ENCODE measurements at regions not wholly inside any gene's neighbourhood (a gene's known extent, or its start where the extent isn't known, plus 50 kb on each side); places are given as distances from the start of the nearest gene placed in this dataset.

- POLR2A ChIA-PET: no interaction called here
- CTCF ChIA-PET: no interaction called here
Observed at GRCh38 chr4:140297221-140297570, 76.2 kb upstream of the SCOC start.

GRCh38 chr4:140296335-140297220 is 76.9 kb upstream of the SCOC start:
- no peaks in the 10 kb centered on the region for H3K36me3 Mint-ChIP-seq (ENCODE audit: low read depth)
- ChIA-PET POLR2A (no interaction called here), CTCF (no interaction called here)
- H3K4me1 Mint-ChIP-seq: no peaks in the 10 kb centered on the region
- H3K4me3 Mint-ChIP-seq: no peak overlapping the region
- no peaks in the 10 kb centered on the region for H3K9me3 Mint-ChIP-seq
- peaks cover 2% of the 10 kb centered on the region for H3K27me3 Mint-ChIP-seq
- DNase-seq: no peak
- no peak overlapping the region for H3K27ac Mint-ChIP-seq

More at GRCh38 chr4:140297221-140297570, 76.2 kb upstream of the SCOC start:
- H3K9me3 Mint-ChIP-seq: no peaks in the 10 kb centered on the region
- peaks cover 2% of the 10 kb centered on the region for H3K27me3 Mint-ChIP-seq
- H3K36me3 Mint-ChIP-seq (ENCODE audit: low read depth): no peaks in the 10 kb centered on the region
- H3K27ac Mint-ChIP-seq: no peak overlapping the region
- no peak for DNase-seq
- no peak overlapping the region for H3K4me3 Mint-ChIP-seq
- no peaks in the 10 kb centered on the region for H3K4me1 Mint-ChIP-seq

- Mint-ChIP-seq H3K4me3 (no peak overlapping the region), H3K36me3 (ENCODE audit: low read depth) (no peaks in the 10 kb centered on the region), H3K27ac (no peak overlapping the region), H3K9me3 (no peaks in the 10 kb centered on the region), H3K27me3 (peaks cover 2% of the 10 kb centered on the region), H3K4me1 (no peaks in the 10 kb centered on the region)
- DNase-seq: no peak
- ChIA-PET POLR2A (no interaction called here), CTCF (interaction anchor here (1.0 kb wide), 1 partner anchor 66 kb away, joined by 4 read pairs; no protein-coding TSS in a partner anchor)
Observed at GRCh38 chr4:140293979-140294378, 79.5 kb upstream of the SCOC start.

- ChIA-PET POLR2A (no interaction called here), CTCF (no interaction called here)
- no peaks in the 10 kb centered on the region for H3K9me3 Mint-ChIP-seq
Observed at GRCh38 chr4:140291259-140291658, 82.2 kb upstream of the SCOC start.

GRCh38 chr4:140289486-140289885 is 84.0 kb upstream of the SCOC start:
- Mint-ChIP-seq H3K27ac (no peak overlapping the region), H3K4me1 (no peaks in the 10 kb centered on the region), H3K9me3 (no peaks in the 10 kb centered on the region), H3K27me3 (peaks cover 7% of the 10 kb centered on the region), H3K36me3 (ENCODE audit: low read depth) (no peaks in the 10 kb centered on the region), H3K4me3 (no peak overlapping the region)
- no peak for DNase-seq
- CTCF ChIA-PET: no interaction called here
- POLR2A ChIA-PET: no interaction called here

More at GRCh38 chr4:140291259-140291658, 82.2 kb upstream of the SCOC start:
- DNase-seq: no peak
- H3K27me3 Mint-ChIP-seq: no peaks in the 10 kb centered on the region
- no peak overlapping the region for H3K27ac Mint-ChIP-seq
- H3K4me1 Mint-ChIP-seq: no peaks in the 10 kb centered on the region
- no peaks in the 10 kb centered on the region for H3K36me3 Mint-ChIP-seq (ENCODE audit: low read depth)
- H3K4me3 Mint-ChIP-seq: no peak overlapping the region

- Mint-ChIP-seq H3K9me3 (no peaks in the 10 kb centered on the region), H3K4me1 (no peaks in the 10 kb centered on the region), H3K27me3 (peaks cover 16% of the 10 kb centered on the region), H3K4me3 (no peak overlapping the region), H3K27ac (no peak overlapping the region), H3K36me3 (ENCODE audit: low read depth) (no peaks in the 10 kb centered on the region)
- no peak for DNase-seq
- CTCF ChIA-PET: no interaction called here
- POLR2A ChIA-PET: no interaction called here
Observed at GRCh38 chr4:140286456-140286855, 87.0 kb upstream of the SCOC start.

GRCh38 chr4:140284456-140284855 is 89.0 kb upstream of the SCOC start:
- Mint-ChIP-seq H3K36me3 (ENCODE audit: low read depth) (no peaks in the 10 kb centered on the region), H3K4me1 (no peaks in the 10 kb centered on the region), H3K4me3 (no peak overlapping the region), H3K27ac (no peak overlapping the region), H3K27me3 (peaks cover 16% of the 10 kb centered on the region), H3K9me3 (no peaks in the 10 kb centered on the region)
- CTCF ChIA-PET: interaction anchor here (0.9 kb wide), 1 partner anchor 31 kb away, joined by 3 read pairs; no protein-coding TSS in a partner anchor
- POLR2A ChIA-PET: no interaction called here
- DNase-seq: no peak

- DNase-seq: no peak
- Mint-ChIP-seq H3K27me3 (peaks cover 22% of the 10 kb centered on the region), H3K27ac (no peak overlapping the region), H3K4me3 (no peak overlapping the region), H3K4me1 (no peaks in the 10 kb centered on the region), H3K9me3 (peaks cover 2% of the 10 kb centered on the region), H3K36me3 (ENCODE audit: low read depth) (no peaks in the 10 kb centered on the region)
- ChIA-PET CTCF (no interaction called here), POLR2A (no interaction called here)
Observed at GRCh38 chr4:140281828-140282552, 91.5 kb upstream of the SCOC start.

GRCh38 chr4:140277576-140277975 is 95.9 kb upstream of the SCOC start:
- Mint-ChIP-seq H3K4me1 (no peaks in the 10 kb centered on the region), H3K9me3 (peaks cover 2% of the 10 kb centered on the region), H3K4me3 (no peak overlapping the region), H3K27me3 (peaks cover 8% of the 10 kb centered on the region), H3K27ac (no peak overlapping the region), H3K36me3 (ENCODE audit: low read depth) (no peaks in the 10 kb centered on the region)
- CTCF ChIA-PET: no interaction called here
- no peak for DNase-seq
- POLR2A ChIA-PET: no interaction called here

GRCh38 chr4:140271553-140271952 is 101.9 kb upstream of the SCOC start:
- Mint-ChIP-seq H3K27me3 (peaks cover 26% of the 10 kb centered on the region), H3K36me3 (ENCODE audit: low read depth) (no peaks in the 10 kb centered on the region), H3K9me3 (no peaks in the 10 kb centered on the region), H3K4me3 (no peak overlapping the region), H3K4me1 (peaks cover 5% of the 10 kb centered on the region), H3K27ac (no peak overlapping the region)
- ChIA-PET POLR2A (no interaction called here), CTCF (no interaction called here)
- no peak for DNase-seq

- H3K27me3 Mint-ChIP-seq: peaks cover 26% of the 10 kb centered on the region
- H3K4me1 Mint-ChIP-seq: peaks cover 5% of the 10 kb centered on the region
- H3K4me3 Mint-ChIP-seq: no peak overlapping the region
- ChIA-PET POLR2A (no interaction called here), CTCF (no interaction called here)
- H3K9me3 Mint-ChIP-seq: no peaks in the 10 kb centered on the region
- no peaks in the 10 kb centered on the region for H3K36me3 Mint-ChIP-seq (ENCODE audit: low read depth)
- no peak for DNase-seq
- H3K27ac Mint-ChIP-seq: no peak overlapping the region
Observed at GRCh38 chr4:140269369-140269768, 104.1 kb upstream of the SCOC start.

- no peak overlapping the region for H3K4me3 Mint-ChIP-seq
- peaks cover 5% of the 10 kb centered on the region for H3K4me1 Mint-ChIP-seq
- no peak overlapping the region for H3K27ac Mint-ChIP-seq
- ChIA-PET CTCF (no interaction called here), POLR2A (no interaction called here)
- H3K9me3 Mint-ChIP-seq: no peaks in the 10 kb centered on the region
- peaks cover 28% of the 10 kb centered on the region for H3K27me3 Mint-ChIP-seq
- no peak for DNase-seq
- H3K36me3 Mint-ChIP-seq (ENCODE audit: low read depth): no peaks in the 10 kb centered on the region
Observed at GRCh38 chr4:140268186-140268841, 105.1 kb upstream of the SCOC start.

- no peaks in the 10 kb centered on the region for H3K36me3 Mint-ChIP-seq (ENCODE audit: low read depth)
- no peak for DNase-seq
- H3K9me3 Mint-ChIP-seq: no peaks in the 10 kb centered on the region
- no peak overlapping the region for H3K4me3 Mint-ChIP-seq
- POLR2A ChIA-PET: no interaction called here
- CTCF ChIA-PET: interaction anchor here (0.8 to 4.2 kb wide), 2 partner anchors 13 to 32 kb away, joined by 3 to 15 read pairs; no protein-coding TSS in a partner anchor
- peaks cover 29% of the 10 kb centered on the region for H3K27me3 Mint-ChIP-seq
- H3K4me1 Mint-ChIP-seq: peaks cover 5% of the 10 kb centered on the region
- H3K27ac Mint-ChIP-seq: no peak overlapping the region
Observed at GRCh38 chr4:140267576-140267975, 105.9 kb upstream of the SCOC start.
